Astrocyte of the cerebellum (primary cell): ENCODE measurements at regions not wholly inside any gene's neighbourhood (a gene's known extent, or its start where the extent isn't known, plus 50 kb on each side); places are given as distances from the start of the nearest gene placed in this dataset.

ENCODE experiments used
- DNase-seq: peaks from one replicate; pipeline ENCODE4 v3.0.0-alpha.2; 2011; ENCODE audit warnings: low read depth
- H3K4me3 ChIP-seq: 2 replicates; pipeline ENCODE4 v1.5.1; 2011; ENCODE audit warnings: mild to moderate bottlenecking, low read depth, low read length, moderate library complexity
- in situ Hi-C: cut with HindIII; loops from 2 replicates; pipeline ENCODE4 v1.10.0; 2017; ENCODE audit warnings: low sequenced_read_pairs
- TF ChIP-seq, protein P1 (sequence below): IDR thresholded peaks from 2 replicates; pipeline ENCODE4 v1.5.1; 2012; ENCODE audit warnings: low read length, low read depth, moderate library complexity, mild to moderate bottlenecking; ENCODE audit errors: missing control alignments

DNA sequence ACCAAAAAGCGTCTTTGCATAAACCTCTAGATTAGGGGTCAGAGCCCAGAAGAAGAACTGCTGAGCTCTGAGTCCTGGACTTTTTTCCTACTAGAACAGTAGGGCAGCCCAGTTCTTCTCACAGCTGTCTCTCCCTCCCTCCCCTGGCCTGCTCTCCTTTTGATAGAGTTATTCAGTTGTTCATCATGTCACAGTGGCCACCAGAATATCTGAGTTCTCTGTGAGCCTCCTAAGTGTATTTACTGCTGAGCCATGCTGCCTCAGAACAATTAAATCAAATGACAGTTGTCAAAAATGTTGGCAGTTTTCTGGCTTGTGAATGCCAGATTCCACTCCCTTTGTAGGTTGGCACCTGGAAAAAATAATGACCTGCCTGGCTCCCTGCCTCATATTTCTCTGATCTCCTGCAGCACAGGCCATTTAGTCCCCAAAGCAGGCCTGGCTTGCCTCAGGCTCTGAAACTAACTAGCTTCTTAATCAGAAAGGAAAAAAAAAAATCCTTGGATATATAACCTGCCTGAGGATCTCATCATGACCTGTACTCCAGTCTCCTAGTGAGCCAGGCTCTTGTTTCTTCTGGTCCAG is 377.4 kb upstream of the LARGE1 start:
- TF ChIP-seq, protein P1, sequence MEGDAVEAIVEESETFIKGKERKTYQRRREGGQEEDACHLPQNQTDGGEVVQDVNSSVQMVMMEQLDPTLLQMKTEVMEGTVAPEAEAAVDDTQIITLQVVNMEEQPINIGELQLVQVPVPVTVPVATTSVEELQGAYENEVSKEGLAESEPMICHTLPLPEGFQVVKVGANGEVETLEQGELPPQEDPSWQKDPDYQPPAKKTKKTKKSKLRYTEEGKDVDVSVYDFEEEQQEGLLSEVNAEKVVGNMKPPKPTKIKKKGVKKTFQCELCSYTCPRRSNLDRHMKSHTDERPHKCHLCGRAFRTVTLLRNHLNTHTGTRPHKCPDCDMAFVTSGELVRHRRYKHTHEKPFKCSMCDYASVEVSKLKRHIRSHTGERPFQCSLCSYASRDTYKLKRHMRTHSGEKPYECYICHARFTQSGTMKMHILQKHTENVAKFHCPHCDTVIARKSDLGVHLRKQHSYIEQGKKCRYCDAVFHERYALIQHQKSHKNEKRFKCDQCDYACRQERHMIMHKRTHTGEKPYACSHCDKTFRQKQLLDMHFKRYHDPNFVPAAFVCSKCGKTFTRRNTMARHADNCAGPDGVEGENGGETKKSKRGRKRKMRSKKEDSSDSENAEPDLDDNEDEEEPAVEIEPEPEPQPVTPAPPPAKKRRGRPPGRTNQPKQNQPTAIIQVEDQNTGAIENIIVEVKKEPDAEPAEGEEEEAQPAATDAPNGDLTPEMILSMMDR, result no peak
- in situ Hi-C loops, result no loop called here
- DNase-seq, result no peak
- no peak overlapping the region for H3K4me3 ChIP-seq

GRCh38 chr22:34299496-34299895 is 379.2 kb upstream of the LARGE1 start:
- in situ Hi-C loops, result no loop called here
- DNase-seq, result no peak
- H3K4me3 ChIP-seq, result no peak overlapping the region
- TF ChIP-seq, protein P1, result no peak

GRCh38 chr22:34301569-34301968 is 381.3 kb upstream of the LARGE1 start:
- no peak overlapping the region for H3K4me3 ChIP-seq
- DNase-seq, result no peak
- TF ChIP-seq, protein P1, result no peak
- in situ Hi-C loops, result no loop called here

DNA sequence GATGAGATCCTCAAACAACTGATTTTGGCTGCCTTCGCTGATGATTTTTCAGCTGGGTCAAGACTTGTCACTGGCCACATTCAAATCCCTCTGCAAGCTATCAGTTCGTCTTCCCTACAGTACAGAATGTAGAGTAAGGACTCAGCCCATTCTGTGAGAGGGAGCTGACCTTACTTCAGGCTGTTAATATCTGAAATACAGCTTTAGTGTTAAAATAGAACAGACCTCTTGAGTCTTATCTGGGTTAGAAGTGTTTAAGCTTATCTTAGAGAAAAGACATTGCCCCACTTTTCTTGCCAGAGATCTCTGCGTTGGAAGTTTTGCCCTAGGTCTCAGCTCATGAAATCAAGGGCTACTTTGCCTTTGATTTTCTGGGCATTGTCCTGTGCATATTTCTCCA is 383.4 kb upstream of the LARGE1 start:
- in situ Hi-C loops, result no loop called here
- TF ChIP-seq, protein P1, result no peak
- DNase-seq, result no peak
- no peak overlapping the region for H3K4me3 ChIP-seq

- in situ Hi-C loops, result no loop called here
- TF ChIP-seq, protein P1, result no peak
- H3K4me3 ChIP-seq, result no peak overlapping the region
Observed at GRCh38 chr22:34306361-34306760, 386.1 kb upstream of the LARGE1 start.

GRCh38 chr22:34308101-34308500 is 387.8 kb upstream of the LARGE1 start:
- TF ChIP-seq, protein P1, result no peak
- no peak for DNase-seq
- in situ Hi-C loops, result no loop called here
- no peak overlapping the region for H3K4me3 ChIP-seq

More at GRCh38 chr22:34306361-34306760, 386.1 kb upstream of the LARGE1 start:
- no peak for DNase-seq
